NCI-H2227 (cell line): ENCODE measurements at regions not wholly inside any gene's neighbourhood (a gene's known extent, or its start where the extent isn't known, plus 50 kb on each side); places are given as distances from the start of the nearest gene placed in this dataset.

ENCODE experiments used
- DNase-seq: peaks from one replicate; lab custom pipeline; 2025; ENCODE audit not compliant: unreplicated experiment; lab: John Stamatoyannopoulos, UW

DNA sequence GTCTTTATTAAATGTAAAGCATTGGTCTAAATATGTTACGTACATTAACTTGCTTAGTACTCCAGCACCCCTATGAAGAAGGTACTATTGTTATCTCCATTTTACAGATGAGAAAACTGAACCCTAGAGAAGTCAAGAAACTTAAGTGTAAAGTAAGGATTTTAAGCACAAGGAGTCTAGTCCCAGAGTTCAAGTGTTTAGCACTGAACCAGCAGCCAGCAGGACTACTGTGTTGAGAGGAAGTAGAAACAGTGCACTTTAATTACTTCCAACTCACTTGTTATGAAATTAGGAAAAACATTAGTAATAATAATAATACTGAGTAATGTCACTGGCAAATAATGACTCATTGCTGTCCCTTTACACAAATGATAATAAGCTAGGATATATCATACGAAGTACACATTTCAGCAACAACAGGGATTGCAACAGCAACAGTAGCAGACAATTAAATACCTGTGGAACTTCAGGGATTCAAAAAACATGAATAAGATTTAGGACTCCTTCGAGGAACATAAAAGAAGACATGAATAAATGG lies 548.1 kb upstream of the HS3ST1 start:
- DNase-seq = no peak

DNA sequence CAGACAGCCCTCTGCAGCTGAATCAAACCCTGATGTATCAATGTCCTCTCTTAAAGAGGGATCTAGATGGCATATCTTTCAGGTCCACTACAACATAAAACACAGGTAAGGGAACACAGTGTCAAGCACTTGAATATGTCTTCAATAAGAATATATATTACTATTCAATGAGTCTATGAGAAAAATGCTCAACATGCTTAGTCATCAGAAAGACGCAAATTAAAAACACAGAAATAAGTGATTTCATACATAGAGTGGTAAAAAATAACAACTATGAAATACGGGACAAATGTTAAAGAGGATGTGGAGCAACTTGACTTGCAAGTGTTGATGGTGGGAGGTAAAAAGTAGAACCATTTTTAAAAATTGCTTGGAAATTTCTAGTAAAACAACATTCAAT lies 544.6 kb upstream of the HS3ST1 start:
- DNase-seq = no peak

DNA sequence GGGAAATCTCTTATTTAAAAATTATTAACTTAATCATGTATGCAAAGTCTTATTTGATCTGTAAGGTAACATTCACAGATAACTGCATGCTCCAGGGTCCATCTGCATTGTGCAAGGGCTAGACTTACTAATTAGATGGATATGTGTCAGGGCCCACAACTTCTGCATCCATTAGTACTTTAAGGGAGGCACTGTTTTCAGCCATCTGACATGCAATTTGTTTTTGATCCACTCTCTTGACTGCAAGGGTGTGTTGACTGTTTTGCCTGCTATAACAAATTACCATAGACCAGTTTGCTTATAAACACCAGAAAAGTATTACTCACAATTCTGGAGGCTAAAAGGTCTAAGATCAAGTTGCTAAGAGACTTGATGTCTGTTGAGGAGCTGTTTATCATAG lies 542.1 kb upstream of the HS3ST1 start:
- DNase-seq = no peak

DNA sequence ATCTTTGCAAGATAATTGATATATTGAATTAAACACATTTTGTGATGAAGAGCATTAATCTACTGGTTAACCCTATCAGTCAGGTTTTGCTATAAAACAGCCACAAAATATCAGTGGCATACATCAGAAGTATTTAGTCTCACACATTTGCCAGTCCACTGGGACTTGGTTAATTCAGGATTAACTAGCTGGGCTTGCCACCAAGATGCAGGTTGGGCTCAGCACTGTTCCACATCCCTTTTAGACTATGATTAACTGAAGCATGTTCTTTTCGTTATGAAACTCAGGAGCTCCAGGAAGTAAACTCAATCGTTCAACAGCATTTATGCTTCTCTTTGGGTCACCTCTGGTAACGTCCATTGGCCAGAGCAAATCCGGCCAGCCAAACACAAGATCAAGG lies 538.1 kb upstream of the HS3ST1 start:
- no peak for DNase-seq

DNA sequence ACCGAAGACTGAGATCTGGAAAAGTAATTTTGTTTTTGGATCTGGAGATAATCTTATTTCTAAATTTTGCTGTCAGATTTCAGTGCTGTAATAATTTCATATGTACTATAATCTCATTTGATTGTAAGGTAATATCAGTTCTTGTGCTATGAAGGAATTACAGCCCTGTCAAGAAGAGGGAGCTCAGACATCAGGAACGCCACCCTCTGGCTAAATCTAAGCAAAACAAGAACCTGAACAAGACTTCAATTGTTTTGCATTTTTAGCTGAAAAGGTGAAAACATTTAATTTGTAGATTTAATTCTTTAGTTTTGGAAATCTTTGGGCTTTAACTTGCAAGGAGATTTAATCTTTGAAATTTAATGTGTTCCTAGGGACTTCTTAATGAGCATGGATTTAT lies 525.4 kb upstream of the HS3ST1 start:
- peak; percentile 11 for DNase-seq

DNA sequence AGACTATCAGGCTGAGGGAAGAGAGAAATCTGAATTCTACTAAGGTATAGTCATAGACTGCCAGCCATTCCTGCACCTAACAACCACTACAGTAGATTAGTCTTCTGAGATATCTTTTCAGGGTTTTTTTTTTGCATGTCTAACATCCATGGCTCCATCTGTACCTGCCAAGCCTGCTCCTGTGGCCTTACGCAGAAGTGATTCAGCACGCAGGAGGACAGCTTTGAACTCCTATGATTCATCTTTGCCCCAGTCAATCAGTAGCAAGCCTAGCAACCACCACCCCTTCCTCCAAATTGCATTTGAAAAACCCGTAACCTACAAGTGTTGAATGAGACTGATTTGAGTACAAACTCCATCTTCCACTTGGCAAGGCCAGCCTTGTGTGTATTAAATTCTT lies 520.7 kb upstream of the HS3ST1 start:
- no peak for DNase-seq

DNA sequence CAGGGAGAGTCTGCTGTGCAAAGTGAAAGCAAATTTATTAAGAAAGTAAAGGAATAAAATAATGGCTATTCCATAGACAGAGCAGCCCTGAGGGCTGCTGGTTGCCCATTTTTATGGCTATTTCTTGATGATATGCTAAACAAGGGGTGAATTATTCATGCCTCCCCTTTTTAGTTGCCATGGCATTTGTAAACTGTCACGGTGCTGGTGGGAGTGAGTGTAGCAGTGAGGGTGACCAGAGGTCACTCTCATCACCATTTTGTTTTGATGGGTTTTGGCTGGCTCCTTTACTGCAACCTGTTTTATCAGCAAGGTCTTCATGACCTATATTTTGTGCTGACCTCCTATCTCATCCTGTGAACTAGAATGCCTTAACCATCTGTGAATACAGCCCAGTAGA lies 518.9 kb upstream of the HS3ST1 start:
- DNase-seq = peak; percentile 12

DNA sequence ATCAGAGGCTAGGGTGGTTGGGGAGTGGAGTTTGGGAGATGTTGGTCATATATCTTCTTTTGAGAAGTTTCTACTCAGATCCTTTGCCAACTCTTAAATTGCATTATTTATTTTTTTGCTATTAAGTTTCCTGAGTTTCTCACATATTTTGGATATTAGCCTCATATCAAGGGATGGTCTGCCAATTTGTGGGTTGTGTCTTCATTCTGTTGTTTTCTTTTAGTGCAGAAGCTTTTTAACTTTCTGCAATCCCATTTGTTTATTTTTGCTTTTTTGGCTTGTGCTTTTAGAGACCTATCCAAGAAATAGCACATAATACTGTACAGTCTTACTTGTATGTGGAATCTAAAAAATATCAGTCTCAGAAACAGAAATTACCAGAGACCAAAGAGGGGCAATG lies 509.2 kb upstream of the HS3ST1 start:
- DNase-seq = no peak

DNA sequence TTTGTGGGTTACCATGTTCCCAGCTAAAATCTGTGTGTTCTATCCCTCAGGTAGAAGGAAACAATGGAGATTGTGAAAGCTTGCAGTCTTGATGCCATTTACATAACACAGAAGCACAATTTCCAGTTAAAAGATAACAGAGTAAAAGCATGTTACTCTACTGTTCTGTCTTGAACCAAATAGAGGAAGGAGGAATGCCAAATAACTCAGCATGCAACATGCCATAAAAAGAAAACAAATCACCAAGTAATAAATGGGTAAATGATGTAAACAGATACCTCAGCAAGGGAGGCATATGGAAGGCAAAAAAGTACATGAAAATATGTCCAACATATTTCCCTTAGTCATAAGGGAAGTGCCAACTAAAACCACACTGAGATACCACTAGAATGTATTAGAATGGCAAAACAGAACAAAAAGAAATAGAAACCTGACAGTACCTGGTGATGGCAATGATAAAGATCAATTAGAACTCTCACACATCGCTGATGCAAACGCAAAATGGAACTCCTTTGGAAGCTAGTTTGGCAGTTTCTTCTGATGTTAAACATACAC lies 502.6 kb upstream of the HS3ST1 start:
- no peak for DNase-seq

DNA sequence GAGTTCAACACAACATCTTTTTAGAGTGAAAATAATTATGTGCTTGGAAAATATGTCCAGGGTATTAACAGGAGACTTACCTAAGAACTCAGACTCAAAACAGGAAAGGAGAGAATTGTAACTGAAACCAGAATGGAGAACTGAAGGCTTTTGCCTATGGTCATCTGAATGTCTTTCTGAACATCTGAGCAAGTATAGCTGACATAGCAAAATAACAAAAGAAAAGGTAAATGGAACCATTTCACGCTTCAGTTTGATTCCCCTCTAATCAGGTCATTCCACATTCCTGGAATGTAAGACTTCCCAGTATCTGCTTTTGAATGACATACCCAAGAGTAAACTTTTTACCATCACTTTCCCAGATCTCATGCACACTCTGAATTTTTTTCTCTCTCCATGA lies 500.4 kb upstream of the HS3ST1 start:
- DNase-seq = no peak

DNA sequence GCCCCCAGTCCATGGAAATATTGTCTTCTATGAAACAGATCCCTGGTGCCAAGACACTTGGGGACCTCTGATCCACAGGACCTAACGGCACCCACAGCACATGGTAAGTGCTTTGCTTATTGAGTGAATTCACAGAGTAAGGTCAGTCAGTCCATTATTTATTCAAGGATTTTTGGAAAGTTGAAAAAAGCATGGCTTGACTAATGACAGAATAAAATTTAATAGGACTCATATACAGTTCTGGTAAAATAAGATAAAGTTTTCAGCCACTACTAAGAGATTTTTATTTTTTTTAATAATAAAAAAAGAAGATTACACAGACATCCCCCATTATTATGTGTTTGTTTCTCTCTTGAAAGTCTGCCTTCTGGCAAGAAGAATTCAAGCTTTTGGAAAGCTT lies 490.6 kb upstream of the HS3ST1 start:
- no peak for DNase-seq

DNA sequence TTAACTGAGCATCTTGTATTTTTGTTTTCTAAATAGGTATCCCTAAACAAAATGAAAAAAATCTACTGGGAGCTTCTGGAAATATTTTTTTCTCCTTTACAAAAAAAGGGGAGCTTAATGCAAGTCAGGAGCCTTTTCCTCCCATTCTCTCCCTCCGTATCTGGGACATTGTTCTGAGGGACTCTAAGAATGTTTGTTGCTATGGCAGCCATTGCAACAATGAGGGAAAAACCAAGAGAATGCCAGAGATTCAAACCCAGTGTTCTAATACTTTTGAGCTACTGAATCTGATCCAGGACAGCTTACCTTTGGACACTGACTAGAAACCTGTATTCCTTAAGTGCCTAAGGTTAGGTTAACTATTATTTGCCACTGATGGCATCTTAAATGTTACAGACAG lies 485.7 kb upstream of the HS3ST1 start:
- DNase-seq = no peak

DNA sequence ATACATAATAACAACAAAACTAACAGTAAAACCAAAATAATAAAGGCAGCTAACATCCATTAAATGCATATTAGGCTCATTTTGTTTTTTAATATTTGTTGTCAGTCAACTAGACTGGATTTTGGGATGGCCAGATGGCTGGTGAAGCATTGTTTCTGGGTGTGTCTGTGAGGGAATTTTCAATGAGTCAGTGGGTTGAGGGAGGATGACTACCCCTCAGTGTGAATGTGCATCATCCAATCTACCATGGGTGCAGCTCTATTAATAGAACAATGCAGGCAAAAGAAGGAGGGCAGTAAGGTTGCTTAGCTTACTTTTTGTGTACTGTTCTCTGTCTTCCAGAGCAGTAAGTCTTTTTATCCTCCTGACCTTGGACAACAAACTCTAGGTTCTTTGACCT lies 484.2 kb upstream of the HS3ST1 start:
- no peak for DNase-seq

DNA sequence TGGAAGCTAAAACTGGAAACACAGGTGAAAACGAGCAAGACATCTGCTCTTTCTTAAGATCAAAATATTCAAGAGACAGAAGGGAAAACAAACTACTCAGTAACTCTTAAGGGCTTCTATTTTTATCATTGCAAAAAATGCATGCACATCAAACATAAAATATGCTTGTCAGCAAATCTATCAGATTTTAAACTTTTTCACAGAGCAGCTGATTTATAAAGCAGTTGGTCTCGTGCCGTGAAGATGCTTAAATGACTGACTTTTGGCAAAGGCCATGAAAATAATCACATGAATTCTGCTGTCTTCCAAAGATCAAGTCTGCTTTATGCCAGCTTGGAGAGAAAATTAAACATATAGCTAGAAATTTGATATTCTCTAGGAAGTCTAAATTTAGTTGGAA lies 482.1 kb upstream of the HS3ST1 start:
- DNase-seq = no peak

DNA sequence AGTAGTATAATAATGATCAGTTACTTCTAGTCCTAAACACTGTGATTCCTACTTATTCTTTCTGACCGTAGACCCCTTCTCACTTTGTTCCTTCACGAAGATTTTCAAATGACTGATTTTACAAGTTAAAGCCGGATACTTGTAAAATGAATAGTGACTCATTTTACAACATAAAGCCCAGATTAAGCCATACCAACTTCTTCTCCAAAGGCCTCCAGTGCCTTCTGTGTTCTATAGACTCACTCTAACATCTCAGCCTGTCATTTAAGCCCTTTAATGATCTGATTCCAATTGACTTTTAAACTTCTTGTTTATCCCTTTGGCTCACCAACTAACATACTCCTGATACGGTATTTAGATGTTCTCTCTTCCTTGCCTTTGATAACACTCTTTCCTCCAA lies 480.0 kb upstream of the HS3ST1 start:
- DNase-seq = no peak

DNA sequence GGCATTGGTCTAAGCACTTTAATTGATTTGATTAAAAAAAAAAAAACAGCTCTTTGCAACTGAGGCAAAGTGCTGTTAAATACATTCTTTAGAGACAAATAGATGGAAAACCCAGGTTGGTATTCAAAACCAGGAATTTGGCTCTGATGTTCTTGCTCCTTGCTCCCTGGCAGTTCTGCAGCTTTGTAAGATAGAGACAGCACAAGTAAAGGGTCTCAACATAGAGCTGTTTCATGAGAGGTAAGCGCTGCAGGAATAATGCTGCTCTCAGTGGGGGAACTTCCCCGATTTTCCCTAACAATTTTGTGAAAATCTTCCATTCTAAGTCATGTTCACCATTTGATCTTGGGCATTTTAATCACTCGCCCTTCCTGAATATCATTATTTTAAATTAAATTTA lies 479.5 kb upstream of the HS3ST1 start:
- DNase-seq = no peak

DNA sequence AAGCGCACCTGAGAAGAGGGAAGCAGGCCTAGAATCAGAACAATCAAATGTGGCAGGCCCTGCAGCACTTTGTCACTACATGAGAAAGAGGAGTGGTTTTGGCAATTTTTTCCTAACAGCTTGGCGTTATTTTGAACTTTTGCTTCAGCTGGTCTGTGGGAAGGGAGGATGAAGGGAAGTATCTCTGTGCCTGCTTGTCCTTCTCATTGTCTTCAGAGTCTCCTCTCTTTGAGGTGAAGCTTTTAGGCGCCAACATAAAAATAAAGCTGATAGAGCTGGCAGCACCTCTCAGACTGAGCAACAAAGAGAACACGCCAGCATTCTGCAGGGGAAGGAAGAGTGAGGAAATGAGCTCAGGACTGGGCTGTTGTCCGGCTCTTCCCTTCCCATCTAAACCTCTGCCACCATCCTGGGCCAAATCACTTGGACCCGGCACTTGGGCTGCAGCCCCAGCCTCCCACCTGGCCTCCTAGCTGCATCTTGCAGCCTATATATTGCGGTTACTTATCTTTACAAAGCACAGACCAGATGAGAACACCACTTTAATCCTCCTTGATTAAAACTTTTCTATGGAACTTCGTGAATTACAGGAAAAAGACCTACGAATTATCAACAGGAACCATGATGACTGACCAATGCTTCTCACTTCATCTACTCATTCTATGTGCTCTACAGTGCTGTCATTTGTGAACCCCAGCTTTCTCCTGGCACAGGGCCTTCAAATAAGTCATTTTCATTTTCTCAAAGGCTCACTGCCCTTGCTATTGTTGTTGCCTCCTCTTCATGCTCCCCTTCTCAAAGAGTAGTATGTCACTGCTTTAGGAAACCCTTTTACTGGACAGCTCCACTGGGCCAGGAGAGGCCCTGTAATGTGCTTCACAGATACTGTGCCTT lies 476.4 kb upstream of the HS3ST1 start:
- no peak for DNase-seq

DNA sequence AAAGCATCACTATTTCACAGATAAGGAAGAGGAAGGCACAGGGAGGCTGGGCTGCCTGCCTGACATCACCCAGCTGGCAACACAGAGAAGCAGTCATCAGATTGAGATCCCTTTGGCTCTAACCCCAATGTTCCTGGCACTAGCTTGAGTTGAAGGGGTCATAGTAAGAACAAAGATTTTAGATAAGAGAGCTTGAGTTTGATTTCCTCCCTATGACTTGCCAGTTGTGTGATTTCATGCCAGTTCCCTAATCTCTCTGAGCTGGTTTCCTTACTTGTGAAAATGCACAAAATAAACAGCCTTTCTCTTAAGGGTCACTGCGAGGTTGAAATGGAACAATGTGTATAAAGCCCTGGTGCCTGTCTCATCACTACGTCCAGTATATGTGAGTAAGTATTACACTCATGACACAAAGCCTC lies 475.4 kb upstream of the HS3ST1 start:
- DNase-seq = no peak

DNA sequence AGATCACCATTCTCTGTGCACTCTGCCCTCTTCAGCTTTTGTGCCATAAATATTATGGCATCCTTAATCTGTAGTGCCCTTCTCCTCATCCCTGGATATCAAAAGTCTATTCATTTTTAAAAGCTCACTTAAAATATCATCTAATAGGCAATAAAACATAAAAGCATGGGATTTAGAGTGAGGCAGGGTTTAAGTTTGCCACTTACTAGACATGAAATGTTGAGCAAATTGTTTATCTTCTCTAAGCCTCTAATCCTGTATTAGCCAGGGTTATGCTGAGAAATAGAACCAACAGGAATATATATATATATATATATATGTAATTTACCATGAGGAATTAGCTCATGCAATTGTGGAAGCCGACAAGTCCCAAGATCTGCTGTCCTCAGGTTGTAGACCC lies 472.4 kb upstream of the HS3ST1 start:
- DNase-seq = no peak

DNA sequence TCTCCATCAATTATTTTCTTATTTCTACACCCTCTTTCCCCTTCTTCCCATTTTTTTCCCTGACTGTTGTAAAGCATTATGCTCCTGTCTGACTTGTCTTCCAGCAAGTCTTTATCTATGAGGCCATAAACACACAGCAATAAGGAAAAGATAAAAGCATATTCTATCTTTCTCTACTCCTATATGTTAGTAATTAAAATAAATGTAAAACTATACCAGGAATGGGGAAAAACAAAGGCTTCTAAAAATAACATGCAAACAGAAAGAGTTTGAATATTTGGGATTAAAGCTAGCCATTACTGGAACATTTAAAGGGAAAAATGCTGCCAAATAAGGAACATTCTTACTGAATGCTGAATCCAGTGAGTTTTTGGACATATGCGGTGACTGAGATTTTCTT lies 471.7 kb upstream of the HS3ST1 start:
- no peak for DNase-seq

DNA sequence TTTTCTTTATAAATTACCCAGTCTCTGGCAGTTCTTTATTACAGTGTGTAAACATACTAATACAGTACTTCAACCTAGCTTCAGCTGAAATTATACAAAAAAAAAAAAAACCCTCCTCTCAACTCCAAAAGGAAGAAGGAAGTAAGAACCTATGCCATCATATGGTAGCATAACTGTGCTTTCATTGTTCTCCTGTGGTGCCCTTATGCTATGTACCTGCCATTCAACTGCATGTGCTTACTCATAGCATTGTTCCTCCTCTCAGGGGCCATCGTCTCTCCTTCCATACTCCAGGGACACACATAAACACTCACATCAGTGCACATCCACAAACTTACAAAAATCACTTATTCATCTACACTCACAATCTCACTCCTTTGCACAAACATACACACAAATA lies 470.1 kb upstream of the HS3ST1 start:
- DNase-seq = no peak

DNA sequence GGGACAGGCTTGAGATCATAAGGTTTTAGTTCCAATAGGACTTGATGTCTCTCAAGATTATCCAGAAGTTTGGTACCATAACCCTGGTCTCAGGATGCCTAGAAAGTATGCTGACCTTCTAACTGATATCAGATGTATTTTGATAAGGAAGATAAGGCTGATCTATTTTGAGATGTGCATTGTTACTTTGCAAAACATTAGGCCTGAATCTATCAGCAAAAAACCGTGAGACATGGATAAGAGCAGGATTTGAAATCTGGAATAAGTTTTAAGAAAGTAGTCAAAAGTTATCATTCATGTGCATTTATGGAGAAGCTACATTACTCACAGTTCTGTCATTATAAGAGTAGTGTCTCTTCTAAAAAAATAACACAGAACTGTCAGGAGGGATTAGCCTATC lies 467.1 kb upstream of the HS3ST1 start:
- no peak for DNase-seq

DNA sequence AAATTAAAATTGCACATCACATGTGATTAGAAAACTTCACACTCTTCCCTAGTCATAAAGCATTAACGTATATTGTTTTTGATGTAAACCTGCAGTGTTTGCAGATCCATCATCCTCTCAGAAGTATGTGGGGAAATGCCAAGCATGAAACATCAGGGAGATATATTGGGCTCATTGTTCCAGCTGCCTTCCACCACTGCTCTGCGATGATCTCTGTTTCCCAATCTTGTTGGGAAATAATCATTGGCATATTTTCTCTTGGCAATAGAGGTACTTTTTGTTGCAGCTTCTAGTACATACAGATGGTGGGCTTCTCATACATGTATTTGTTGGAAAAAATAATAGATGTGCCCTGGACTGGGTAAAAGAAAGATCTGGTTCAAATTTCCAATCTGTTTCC lies 466.3 kb upstream of the HS3ST1 start:
- no peak for DNase-seq
